ENCODE measurements at regions not wholly inside any gene's neighbourhood (a gene's known extent, or its start where the extent isn't known, plus 50 kb on each side); places are given as distances from the start of the nearest gene placed in this dataset.

GRCh38 chr10:78178940-78179339 lies 145.3 kb downstream of the RPS24 start:
- in situ Hi-C loops (cut with HindIII; ENCODE audit: low pct_unique_long_range_greater_than_20kb, low sequenced_read_pairs): no loop called here
- DNase-seq (ENCODE audit: low read depth, low spot score): peak; percentile 9

GRCh38 chr10:78179886-78180705 lies 146.4 kb downstream of the RPS24 start:
- no peak for DNase-seq (ENCODE audit: low read depth, low spot score)
- in situ Hi-C loops (cut with HindIII; ENCODE audit: low pct_unique_long_range_greater_than_20kb, low sequenced_read_pairs): no loop called here

GRCh38 chr10:78181381-78182055 lies 147.9 kb downstream of the RPS24 start:
- DNase-seq (ENCODE audit: low read depth, low spot score): no peak
- in situ Hi-C loops (cut with HindIII; ENCODE audit: low pct_unique_long_range_greater_than_20kb, low sequenced_read_pairs): no loop called here

- in situ Hi-C loops (cut with HindIII; ENCODE audit: low pct_unique_long_range_greater_than_20kb, low sequenced_read_pairs): no loop called here
- no peak for DNase-seq (ENCODE audit: low read depth, low spot score)
Observed at GRCh38 chr10:78182841-78183240, 149.2 kb downstream of the RPS24 start.

- DNase-seq (ENCODE audit: low read depth, low spot score): no peak
- in situ Hi-C loops (cut with HindIII; ENCODE audit: low pct_unique_long_range_greater_than_20kb, low sequenced_read_pairs): no loop called here
Observed at GRCh38 chr10:78184851-78185692, 151.4 kb downstream of the RPS24 start.

GRCh38 chr10:78185693-78186055 lies 152.0 kb downstream of the RPS24 start:
- in situ Hi-C loops (cut with HindIII; ENCODE audit: low pct_unique_long_range_greater_than_20kb, low sequenced_read_pairs): no loop called here
- DNase-seq (ENCODE audit: low read depth, low spot score): no peak

- in situ Hi-C loops (cut with HindIII; ENCODE audit: low pct_unique_long_range_greater_than_20kb, low sequenced_read_pairs): no loop called here
- DNase-seq (ENCODE audit: low read depth, low spot score): no peak
Observed at GRCh38 chr10:78186572-78186971, 152.9 kb downstream of the RPS24 start.

GRCh38 chr10:78187371-78187770 lies 153.7 kb downstream of the RPS24 start:
- no peak for DNase-seq (ENCODE audit: low read depth, low spot score)
- in situ Hi-C loops (cut with HindIII; ENCODE audit: low pct_unique_long_range_greater_than_20kb, low sequenced_read_pairs): no loop called here

GRCh38 chr10:78188446-78188845 lies 154.8 kb downstream of the RPS24 start:
- DNase-seq (ENCODE audit: low read depth, low spot score): no peak
- in situ Hi-C loops (cut with HindIII; ENCODE audit: low pct_unique_long_range_greater_than_20kb, low sequenced_read_pairs): no loop called here

- no peak for DNase-seq (ENCODE audit: low read depth, low spot score)
- in situ Hi-C loops (cut with HindIII; ENCODE audit: low pct_unique_long_range_greater_than_20kb, low sequenced_read_pairs): no loop called here
Observed at GRCh38 chr10:78190051-78190825, 156.6 kb downstream of the RPS24 start.

GRCh38 chr10:78191301-78191700 lies 157.6 kb downstream of the RPS24 start:
- DNase-seq (ENCODE audit: low read depth, low spot score): no peak
- in situ Hi-C loops (cut with HindIII; ENCODE audit: low pct_unique_long_range_greater_than_20kb, low sequenced_read_pairs): no loop called here

- no peak for DNase-seq (ENCODE audit: low read depth, low spot score)
- in situ Hi-C loops (cut with HindIII; ENCODE audit: low pct_unique_long_range_greater_than_20kb, low sequenced_read_pairs): no loop called here
Observed at GRCh38 chr10:78193189-78193588, 159.5 kb downstream of the RPS24 start.

- in situ Hi-C loops (cut with HindIII; ENCODE audit: low pct_unique_long_range_greater_than_20kb, low sequenced_read_pairs): no loop called here
- DNase-seq (ENCODE audit: low read depth, low spot score): no peak
Observed at GRCh38 chr10:78194050-78194449, 160.4 kb downstream of the RPS24 start.

- in situ Hi-C loops (cut with HindIII; ENCODE audit: low pct_unique_long_range_greater_than_20kb, low sequenced_read_pairs): no loop called here
- DNase-seq (ENCODE audit: low read depth, low spot score): no peak
Observed at GRCh38 chr10:78194539-78195402, 161.1 kb downstream of the RPS24 start.

- no peak for DNase-seq (ENCODE audit: low read depth, low spot score)
- in situ Hi-C loops (cut with HindIII; ENCODE audit: low pct_unique_long_range_greater_than_20kb, low sequenced_read_pairs): no loop called here
Observed at GRCh38 chr10:78196396-78196795, 162.7 kb downstream of the RPS24 start.

- in situ Hi-C loops (cut with HindIII; ENCODE audit: low pct_unique_long_range_greater_than_20kb, low sequenced_read_pairs): no loop called here
- DNase-seq (ENCODE audit: low read depth, low spot score): no peak
Observed at GRCh38 chr10:78196964-78197363, 163.3 kb downstream of the RPS24 start.
